Endothelial cell of umbilical vein (primary cell): ENCODE measurements at regions not wholly inside any gene's neighbourhood (a gene's known extent, or its start where the extent isn't known, plus 50 kb on each side); places are given as distances from the start of the nearest gene placed in this dataset.

Experiments
- BruUV-seq: library from RNA; stranded (reverse); fragments of 400-500 nt; replicated peaks from 2 replicates; lab custom pipeline; 2021; lab: Mats Ljungman, UMichigan
- CTCF ChIA-PET: fragments of 300-600, 350-600 bp; sonication (Branson Sonifier 250); formaldehyde crosslinking; loops from one replicate; lab custom pipeline; 2021; ENCODE audit warnings: antibody characterized with exemption, inconsistent platforms; lab: Charles Lee
- POLR2A ChIA-PET: fragments of 300-600, 350-600 bp; sonication (Branson Sonifier 250); formaldehyde crosslinking; loops from one replicate; lab custom pipeline; 2021; ENCODE audit warnings: antibody characterized with exemption, inconsistent platforms; lab: Charles Lee
- DNase-seq: peaks from one replicate; pipeline ENCODE4 v3.0.0-alpha.2; 2011; ENCODE audit warnings: low read depth, low spot score
- FAIRE-seq: peaks from 2 replicates; lab custom pipeline; 2011; peaks lifted over from hg19 to GRCh38; lab: Jason Lieb, UNC
- H2AFZ ChIP-seq: 2 replicates; pipeline ENCODE4 v1.6.0; 2012; ENCODE audit warnings: low read depth, low read length, control low read depth, inconsistent platforms
- H3K27ac ChIP-seq: 2 replicates; pipeline ENCODE4 v1.5.1; 2011; ENCODE audit warnings: low read depth, mild to moderate bottlenecking, control low read depth, low read length, moderate library complexity; ENCODE audit not compliant: insufficient read depth
- H3K27me3 ChIP-seq, 2 experiments: 2 replicates each; pipeline versions ENCODE4 v1.6.0 to v1.6.1; 2011; ENCODE audit warnings: low read length in 2 of 2, mixed read lengths in 1 of 2; ENCODE audit not compliant: control insufficient read depth in 2 of 2, insufficient read depth in 2 of 2
- H3K36me3 ChIP-seq, 2 experiments: 2 replicates in 1 of 2; 3 replicates in 1 of 2; pipeline ENCODE4 v1.5.1; 2011; ENCODE audit warnings: low read length in 2 of 2, mild to moderate bottlenecking in 1 of 2, moderate library complexity in 1 of 2; ENCODE audit not compliant: control insufficient read depth in 2 of 2, insufficient read depth in 2 of 2; ENCODE audit errors: extremely low read depth in 1 of 2
- H3K4me1 ChIP-seq: 3 replicates; pipeline ENCODE4 v1.5.1; 2011; ENCODE audit warnings: mild to moderate bottlenecking, low read length; ENCODE audit not compliant: control insufficient read depth, insufficient read depth; ENCODE audit errors: extremely low read depth
- H3K4me2 ChIP-seq: 2 replicates; pipeline ENCODE4 v1.6.1; 2011; ENCODE audit warnings: low read length, control low read depth, mixed read lengths; ENCODE audit not compliant: insufficient read depth
- H3K4me3 ChIP-seq, 3 experiments: fragments of 200-600 bp in 1 of 3; sonication (generic), shearing (Covaris generic) in 1 of 3; replicated peaks in 1 of 3; 2 replicates each; pipeline ENCODE4 v1.5.1; 2011 to 2016; ENCODE audit warnings: control low read depth in 3 of 3, low read length in 3 of 3, mild to moderate bottlenecking in 2 of 3, inconsistent platforms in 1 of 3, low read depth in 1 of 3, moderate library complexity in 1 of 3; ENCODE audit not compliant: insufficient read depth in 1 of 3
- H3K79me2 ChIP-seq: 2 replicates; pipeline ENCODE4 v1.6.0; 2012; ENCODE audit warnings: low read length, inconsistent platforms; ENCODE audit not compliant: control insufficient read depth, insufficient read depth
- H3K9ac ChIP-seq: replicated peaks from 2 replicates; pipeline ENCODE3; 2011; ENCODE audit warnings: low read length, control low read depth; ENCODE audit not compliant: insufficient read depth; ENCODE audit errors: extremely low read depth
- H3K9me1 ChIP-seq: replicated peaks from 3 replicates; pipeline ENCODE4 v1.6.0; 2011; ENCODE audit warnings: mild to moderate bottlenecking, low read length; ENCODE audit not compliant: control insufficient read depth, insufficient read depth; ENCODE audit errors: extremely low read depth
- H3K9me3 ChIP-seq: replicated peaks from 2 replicates; pipeline ENCODE4 v1.5.1; 2012; ENCODE audit warnings: low read length, inconsistent platforms; ENCODE audit not compliant: control insufficient read depth, insufficient read depth
- H4K20me1 ChIP-seq: replicated peaks from 2 replicates; pipeline ENCODE3; 2011; ENCODE audit warnings: mild to moderate bottlenecking, low read length; ENCODE audit not compliant: control insufficient read depth, insufficient read depth; ENCODE audit errors: extremely low read depth
- CTCF ChIP-seq, 2 donors: IDR thresholded peaks; 1 replicate in 1 of 2; 2 replicates in 1 of 2; pipeline ENCODE4 v1.5.1; 2011; ENCODE audit warnings: low read length in 2 of 2, mild to moderate bottlenecking in 2 of 2, moderate library complexity in 2 of 2, control low read depth in 1 of 2, inconsistent platforms in 1 of 2, low read depth in 1 of 2; ENCODE audit not compliant: insufficient read depth in 1 of 2; ENCODE audit errors: extremely low read depth in 1 of 2
- EZH2 ChIP-seq: IDR thresholded peaks from 2 replicates; pipeline ENCODE4 v1.6.1; 2012; ENCODE audit warnings: borderline replicate concordance, low read depth, mild to moderate bottlenecking, moderate library complexity, low read length, inconsistent platforms; ENCODE audit not compliant: severe bottlenecking
- FOS ChIP-seq: IDR thresholded peaks from 2 replicates; pipeline ENCODE4 v1.6.1; 2011; ENCODE audit warnings: mild to moderate bottlenecking, low read length, moderate library complexity, borderline replicate concordance; ENCODE audit not compliant: insufficient read depth
- GATA2 ChIP-seq: IDR thresholded peaks from 2 replicates; pipeline ENCODE4 v1.7.0; 2011; ENCODE audit warnings: low read depth, mild to moderate bottlenecking, moderate library complexity, mixed read lengths, low read length; ENCODE audit not compliant: insufficient read length, insufficient read depth
- JUN ChIP-seq: IDR thresholded peaks from 2 replicates; pipeline ENCODE4 v1.6.1; 2011; ENCODE audit warnings: borderline replicate concordance, low read depth; ENCODE audit not compliant: insufficient read length, insufficient read depth
- MYC ChIP-seq: IDR thresholded peaks from one replicate; pipeline ENCODE4 v1.6.1; 2011; ENCODE audit warnings: mild to moderate bottlenecking, low read depth, low read length
- POLR2A ChIP-seq: IDR thresholded peaks from 2 replicates; pipeline ENCODE4 v1.6.1; 2012; ENCODE audit warnings: low read depth, mild to moderate bottlenecking, control low read depth, low read length
- POLR2AphosphoS5 ChIP-seq: IDR thresholded peaks from 2 replicates; pipeline ENCODE4 v1.6.1; 2012; ENCODE audit warnings: low read depth, mild to moderate bottlenecking, control low read depth, low read length, moderate library complexity; ENCODE audit not compliant: insufficient read depth
- dilution Hi-C: fragments of 300-500 bp; cut with MboI; formaldehyde crosslinking; loops from one replicate; pipeline ENCODE4 v1.15.0; 2019; ENCODE audit warnings: low sequenced_read_pairs; ENCODE audit not compliant: extremely low pct_ligation_motif_present
- intact Hi-C: fragments of 100-400 bp; cut with micrococcal nuclease; formaldehyde crosslinking; loops from one replicate; pipeline ENCODE4 v1.10.0; 2022
- TF ChIP-seq, protein P1 (sequence below): IDR thresholded peaks from 2 replicates; pipeline ENCODE4 v1.6.1; 2011; ENCODE audit not compliant: insufficient read depth, insufficient read length

DNA sequence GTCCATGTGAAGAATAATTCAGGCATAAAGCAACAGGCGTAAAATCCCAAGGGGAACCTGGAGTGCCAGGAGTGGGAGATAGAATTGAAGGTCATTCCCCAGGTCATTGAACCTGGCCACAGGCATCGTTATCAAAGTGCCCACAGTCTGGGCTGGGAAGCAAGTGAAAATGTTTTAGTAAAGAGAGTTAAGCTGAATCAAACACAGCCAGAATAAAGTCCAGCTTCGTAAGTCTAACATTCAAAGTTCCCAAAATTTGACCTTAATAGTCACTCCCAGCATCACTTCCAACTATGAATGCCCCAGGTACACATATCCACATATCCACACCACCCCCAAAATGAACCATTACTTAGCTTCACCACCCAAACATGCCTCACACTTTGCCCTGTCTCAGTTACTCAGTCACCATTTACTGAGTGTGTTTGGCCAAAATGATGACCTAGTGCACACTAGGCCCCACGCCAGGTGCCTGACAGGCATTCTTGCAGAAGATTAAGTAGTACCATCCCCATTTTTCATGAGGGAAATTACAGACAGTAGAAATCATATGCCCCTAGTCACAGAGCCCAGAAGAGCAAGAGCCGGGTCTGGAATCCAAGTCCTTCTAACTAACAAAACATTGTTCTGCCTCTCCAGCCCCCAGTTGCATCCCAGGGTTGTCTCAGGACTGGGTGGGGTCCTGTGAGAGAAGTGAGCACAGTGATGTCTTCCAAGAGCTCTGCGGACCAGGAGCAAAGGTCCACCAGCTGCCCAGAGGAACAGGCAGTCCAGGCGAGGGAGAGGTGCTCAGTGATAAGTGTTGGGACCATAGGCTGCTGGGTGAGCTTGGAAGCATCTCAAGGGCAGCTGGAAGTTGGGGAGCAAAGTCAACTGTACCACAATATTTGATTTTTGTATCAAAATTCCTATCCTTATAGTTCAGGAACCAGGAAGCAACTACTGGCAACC, 65.2 kb upstream of the MYCN start:
- Histone ChIP-seq H3K4me3 (no peak overlapping the region), H2AFZ (no peak overlapping the region), H3K36me3 (no peaks in the 10 kb centered on the region), H3K9ac (no peak overlapping the region), H3K4me1 (no peaks in the 10 kb centered on the region), H3K4me2 (no peak overlapping the region), H3K27ac (no peak overlapping the region), H4K20me1 (no peaks in the 10 kb centered on the region), H3K27me3 (no peaks in the 10 kb centered on the region), H3K9me1 (no peaks in the 10 kb centered on the region), H3K79me2 (no peaks in the 10 kb centered on the region), H3K9me3 (no peaks in the 10 kb centered on the region)
- CTCF ChIA-PET: no interaction called here
- TF ChIP-seq, protein P1, sequence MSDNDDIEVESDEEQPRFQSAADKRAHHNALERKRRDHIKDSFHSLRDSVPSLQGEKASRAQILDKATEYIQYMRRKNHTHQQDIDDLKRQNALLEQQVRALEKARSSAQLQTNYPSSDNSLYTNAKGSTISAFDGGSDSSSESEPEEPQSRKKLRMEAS: no peak
- TF ChIP-seq CTCF (IDR thresholded peaks at IDR 0.05; ENCODE audit: extremely low read depth in 1 of 2, insufficient read depth in 1 of 2, low read depth in 1 of 2, low read length in 2 of 2) (no peak), POLR2A (no peak), EZH2 (no peak), JUN (no peak), MYC (no peak), FOS (no peak), POLR2AphosphoS5 (no peak), GATA2 (no peak)
- POLR2A ChIA-PET: no interaction called here
- intact Hi-C loops (no loop called here), dilution Hi-C loops (no loop called here)
- no TSS peak for BruUV-seq
- DNase-seq (no peak), FAIRE-seq (no peak)
